Psoas muscle (tissue), 7 donors: ENCODE measurements at regions not wholly inside any gene's neighbourhood (a gene's known extent, or its start where the extent isn't known, plus 50 kb on each side); places are given as distances from the start of the nearest gene placed in this dataset.
"Not testable (repeated sequence)": the region's sequence is repeated elsewhere in the genome, so short reads cannot be mapped to it uniquely, and the experiment has no call there.

Source experiments
- ATAC-seq, 4 donors: fragments of 200-7000 bp; cut with Tn5 transposase; one replicate each; pipeline ENCODE4 v1.9.1; 2020; ENCODE audit warnings: moderate library complexity in 3 of 4, mild to moderate bottlenecking in 2 of 4
- DNase-seq, 2 donors: peaks; one replicate each; pipeline ENCODE4 v3.0.0-alpha.2; 2020
- H3K27ac ChIP-seq: fragments of 200-600 bp; one replicate; pipeline ENCODE4 v1.8.0; 2022
- H3K27me3 ChIP-seq, 3 donors: fragments of 200-600 bp in 1 of 3; one replicate each; pipeline versions ENCODE4 v1.6.1 to v1.8.0; 2013 to 2022; ENCODE audit warnings: low read length in 2 of 3, mild to moderate bottlenecking in 2 of 3, moderate library complexity in 1 of 3; ENCODE audit not compliant: insufficient read depth in 3 of 3
- H3K36me3 ChIP-seq, 2 donors: fragments of 200-600 bp in 1 of 2; one replicate each; pipeline versions ENCODE4 v1.6.1 to v1.8.0; 2013 to 2022; ENCODE audit warnings: low read depth in 1 of 2, mild to moderate bottlenecking in 1 of 2, moderate library complexity in 1 of 2; ENCODE audit not compliant: insufficient read depth in 1 of 2
- H3K4me1 ChIP-seq: fragments of 200-600 bp; one replicate; pipeline ENCODE4 v1.8.0; 2022
- H3K4me3 ChIP-seq: fragments of 200-600 bp; one replicate; pipeline ENCODE4 v1.8.0; 2022; ENCODE audit warnings: mild to moderate bottlenecking
- H3K9me3 ChIP-seq: fragments of 200-600 bp; one replicate; pipeline ENCODE4 v1.8.0; 2022
- WGBS, 3 donors: extraction: QIAGEN DNeasy Blood & Tissue Kit; methylation state at CpG; one replicate each; pipeline versions ENCODE4 v1.1.6 to v1.1.7; 2013; 5-methylcytosine and 5-hydroxymethylcytosine counted together
- intact Hi-C, 2 donors: fragments of 100-400 bp; cut with DNase I; formaldehyde crosslinking; loops; one replicate each; pipeline versions ENCODE4 v1.11.0 to v1.14.2; 2022
- TF ChIP-seq, protein P1 (sequence below): fragments of 200-600 bp; IDR thresholded peaks from one replicate; pipeline ENCODE4 v1.8.0; 2022; ENCODE audit warnings: antibody characterized with exemption
- donor health status: healthy with polysubstance abuse.
- donor health status: DM: no; HTN: no; CAD: no; lungs with moderate emphysema.
- donor health status: Bipolar disorder and iron deficiency.
- donor health status: healthy.
- donor health status: DM: yes; HTN: yes; CAD: no.
- donor health status: DM: no; HTN: no; CAD: no.
- donor health status: DM: yes; HTN: yes; CAD: no.

- DNase-seq (no peak), ATAC-seq (no peak)
- Histone ChIP-seq H3K9me3 (no peaks in the 10 kb centered on the region), H3K4me1 (no peaks in the 10 kb centered on the region), H3K27me3 (no peaks in the 10 kb centered on the region), H3K4me3 (no peak overlapping the region), H3K27ac (no peak overlapping the region), H3K36me3 (no peaks in the 10 kb centered on the region)
- intact Hi-C loops = no loop called here
- 31 to 42% (median 38%) methylated on average over 16 of the region's 16 CpGs for WGBS, 3 donors
- TF ChIP-seq, protein P1, sequence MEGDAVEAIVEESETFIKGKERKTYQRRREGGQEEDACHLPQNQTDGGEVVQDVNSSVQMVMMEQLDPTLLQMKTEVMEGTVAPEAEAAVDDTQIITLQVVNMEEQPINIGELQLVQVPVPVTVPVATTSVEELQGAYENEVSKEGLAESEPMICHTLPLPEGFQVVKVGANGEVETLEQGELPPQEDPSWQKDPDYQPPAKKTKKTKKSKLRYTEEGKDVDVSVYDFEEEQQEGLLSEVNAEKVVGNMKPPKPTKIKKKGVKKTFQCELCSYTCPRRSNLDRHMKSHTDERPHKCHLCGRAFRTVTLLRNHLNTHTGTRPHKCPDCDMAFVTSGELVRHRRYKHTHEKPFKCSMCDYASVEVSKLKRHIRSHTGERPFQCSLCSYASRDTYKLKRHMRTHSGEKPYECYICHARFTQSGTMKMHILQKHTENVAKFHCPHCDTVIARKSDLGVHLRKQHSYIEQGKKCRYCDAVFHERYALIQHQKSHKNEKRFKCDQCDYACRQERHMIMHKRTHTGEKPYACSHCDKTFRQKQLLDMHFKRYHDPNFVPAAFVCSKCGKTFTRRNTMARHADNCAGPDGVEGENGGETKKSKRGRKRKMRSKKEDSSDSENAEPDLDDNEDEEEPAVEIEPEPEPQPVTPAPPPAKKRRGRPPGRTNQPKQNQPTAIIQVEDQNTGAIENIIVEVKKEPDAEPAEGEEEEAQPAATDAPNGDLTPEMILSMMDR = no peak
Observed at GRCh38 chr4:189838821-189839497, 101.7 kb upstream of the FRG1 start.

- ATAC-seq (no peak), DNase-seq (no peak)
- Histone ChIP-seq H3K27ac (no peak overlapping the region), H3K9me3 (no peaks in the 10 kb centered on the region), H3K36me3 (no peaks in the 10 kb centered on the region), H3K4me1 (no peaks in the 10 kb centered on the region), H3K27me3 (no peaks in the 10 kb centered on the region), H3K4me3 (no peak overlapping the region)
- 87 to 91% (median 91%) methylated on average over 5 of the region's 5 CpGs for WGBS, 3 donors
- intact Hi-C loops = no loop called here
- TF ChIP-seq, protein P1 = no peak
Observed at GRCh38 chr4:189840356-189840755, 100.3 kb upstream of the FRG1 start.

GRCh38 chr4:189843413-189844009, 97.2 kb upstream of the FRG1 start:
- Histone ChIP-seq H3K36me3 (no peaks in the 10 kb centered on the region), H3K27me3 (no peaks in the 10 kb centered on the region), H3K4me1 (no peaks in the 10 kb centered on the region), H3K9me3 (no peaks in the 10 kb centered on the region), H3K27ac (no peak overlapping the region), H3K4me3 (no peak overlapping the region)
- no peak for ATAC-seq
- DNase-seq = no peak
- intact Hi-C loops = no loop called here
- TF ChIP-seq, protein P1 = no peak
- 60 to 66% (median 64%) methylated on average over 10 of the region's 10 CpGs for WGBS, 3 donors

GRCh38 chr4:189845145-189845846, 95.4 kb upstream of the FRG1 start:
- Histone ChIP-seq H3K27me3 (no peaks in the 10 kb centered on the region), H3K9me3 (no peaks in the 10 kb centered on the region), H3K36me3 (no peaks in the 10 kb centered on the region), H3K27ac (no peak overlapping the region), H3K4me3 (no peak overlapping the region), H3K4me1 (no peaks in the 10 kb centered on the region)
- TF ChIP-seq, protein P1 = no peak
- 74 to 80% (median 78%) methylated on average over 2 of the region's 2 CpGs for WGBS, 3 donors
- DNase-seq = no peak
- intact Hi-C loops = no loop called here
- ATAC-seq = no peak

- WGBS, 3 donors = 86 to 90% (median 86%) methylated on average over 19 to 27 of the region's 31 CpGs
Observed at GRCh38 chr4:189846094-189846493, 94.6 kb upstream of the FRG1 start.

GRCh38 chr4:189846608-189847007, 94.1 kb upstream of the FRG1 start:
- H3K27me3 ChIP-seq, H3K4me1 ChIP-seq, H3K36me3 ChIP-seq, intact Hi-C loops, DNase-seq, H3K9me3 ChIP-seq, ATAC-seq, H3K4me3 ChIP-seq, H3K27ac ChIP-seq: not testable (repeated sequence)
- 87 to 92% (median 89%) methylated on average over 25 to 27 of the region's 27 CpGs for WGBS, 3 donors

More at GRCh38 chr4:189846094-189846493, 94.6 kb upstream of the FRG1 start:
- H3K4me3 ChIP-seq, DNase-seq, H3K36me3 ChIP-seq, intact Hi-C loops, H3K4me1 ChIP-seq, ATAC-seq, H3K27me3 ChIP-seq, H3K27ac ChIP-seq, H3K9me3 ChIP-seq: not testable (repeated sequence)

- ATAC-seq, H3K27me3 ChIP-seq, DNase-seq, H3K4me3 ChIP-seq, H3K9me3 ChIP-seq, intact Hi-C loops, H3K36me3 ChIP-seq, H3K27ac ChIP-seq, H3K4me1 ChIP-seq: not testable (repeated sequence)
- WGBS, 3 donors = 41 to 49% (median 42%) methylated on average over 3 of the region's 3 CpGs
Observed at GRCh38 chr4:189848672-189849071, 92.0 kb upstream of the FRG1 start.
